Skin epidermis (tissue), 12 donors: ENCODE measurements at regions not wholly inside any gene's neighbourhood (a gene's known extent, or its start where the extent isn't known, plus 50 kb on each side); places are given as distances from the start of the nearest gene placed in this dataset.

Experiments
- H3K27ac ChIP-seq, 21 experiments: fragments of 200-600 bp; sonication (generic) in 11 of 21; one replicate each; pipeline ENCODE4 v1.5.0; 2020; ENCODE audit warnings: mild to moderate bottlenecking in 3 of 21, inconsistent platforms in 2 of 21, moderate library complexity in 2 of 21
- H3K4me3 ChIP-seq, 7 experiments: fragments of 200-600 bp; sonication (generic) in 2 of 7; one replicate each; pipeline ENCODE4 v1.5.0; 2020; ENCODE audit warnings: inconsistent platforms in 2 of 7, mild to moderate bottlenecking in 2 of 7, moderate library complexity in 1 of 7

DNA sequence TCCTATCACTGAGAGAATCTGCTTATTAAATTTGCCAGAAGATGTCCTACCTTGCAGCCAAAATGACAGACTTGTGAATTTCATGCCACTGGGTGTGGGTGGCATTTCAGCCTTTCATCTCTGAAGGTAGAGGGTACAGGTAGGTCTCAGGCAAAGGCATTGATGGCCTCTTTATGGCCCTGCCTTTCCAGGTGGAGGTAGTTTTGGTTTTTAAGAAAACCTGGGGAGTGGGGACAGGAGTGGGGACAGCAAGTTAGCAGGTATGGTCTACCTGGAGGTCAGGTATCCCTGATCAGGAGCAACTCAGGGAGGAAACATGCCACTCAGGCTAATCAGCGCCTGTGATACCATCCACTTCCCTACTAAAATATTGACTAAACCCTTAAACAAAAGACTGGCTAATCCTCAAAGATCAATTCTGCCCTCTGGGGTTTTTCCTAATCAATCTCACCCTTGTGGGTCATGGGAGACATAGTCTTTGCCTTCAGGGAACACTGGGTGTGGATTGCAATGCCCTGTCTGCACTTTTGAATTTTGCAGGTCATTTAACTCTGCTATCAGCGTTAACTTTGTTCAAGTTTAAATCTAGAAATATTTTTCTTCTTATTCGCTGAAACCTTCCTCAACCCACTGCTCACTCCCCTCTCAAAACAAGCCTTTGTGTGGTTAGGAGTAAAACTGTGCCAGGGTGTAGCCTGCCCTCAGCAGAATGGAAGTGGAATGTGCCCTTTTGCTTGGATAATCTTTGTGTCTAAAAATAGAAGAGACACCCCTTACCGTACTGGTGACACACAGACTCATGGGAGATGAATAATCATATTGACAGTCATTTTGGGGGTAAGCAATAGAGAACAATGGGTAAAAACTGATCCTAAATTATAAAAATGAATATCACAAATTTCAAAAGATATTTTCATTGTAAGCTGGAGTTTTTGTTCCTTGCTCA lies 233.7 kb downstream of the COG6 start:
- peak overlapping the region in 2 of 21 experiments; percentile 35 to 50 for H3K27ac ChIP-seq
- H3K4me3 ChIP-seq = no peak overlapping the region

DNA sequence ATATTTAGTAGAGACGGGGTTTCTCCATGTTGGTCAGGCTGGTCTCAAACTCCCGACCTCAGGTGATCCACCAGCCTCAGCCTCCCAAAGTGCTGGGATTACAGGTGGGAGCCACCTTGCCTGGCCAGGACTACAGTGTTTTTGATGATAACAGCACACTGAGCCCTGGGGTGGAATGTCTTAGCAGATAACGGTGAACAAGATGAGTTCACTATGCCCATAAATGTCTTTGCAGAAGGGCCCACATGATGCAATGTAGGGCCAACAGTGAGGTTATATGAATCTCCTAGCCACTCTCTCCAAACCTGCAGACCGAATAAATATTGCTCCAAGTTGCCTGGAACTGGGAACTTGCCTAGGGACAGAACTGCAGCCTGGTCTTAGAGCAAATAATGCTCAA lies 235.1 kb downstream of the COG6 start:
- H3K4me3 ChIP-seq = no peak overlapping the region
- no peak overlapping the region for H3K27ac ChIP-seq

DNA sequence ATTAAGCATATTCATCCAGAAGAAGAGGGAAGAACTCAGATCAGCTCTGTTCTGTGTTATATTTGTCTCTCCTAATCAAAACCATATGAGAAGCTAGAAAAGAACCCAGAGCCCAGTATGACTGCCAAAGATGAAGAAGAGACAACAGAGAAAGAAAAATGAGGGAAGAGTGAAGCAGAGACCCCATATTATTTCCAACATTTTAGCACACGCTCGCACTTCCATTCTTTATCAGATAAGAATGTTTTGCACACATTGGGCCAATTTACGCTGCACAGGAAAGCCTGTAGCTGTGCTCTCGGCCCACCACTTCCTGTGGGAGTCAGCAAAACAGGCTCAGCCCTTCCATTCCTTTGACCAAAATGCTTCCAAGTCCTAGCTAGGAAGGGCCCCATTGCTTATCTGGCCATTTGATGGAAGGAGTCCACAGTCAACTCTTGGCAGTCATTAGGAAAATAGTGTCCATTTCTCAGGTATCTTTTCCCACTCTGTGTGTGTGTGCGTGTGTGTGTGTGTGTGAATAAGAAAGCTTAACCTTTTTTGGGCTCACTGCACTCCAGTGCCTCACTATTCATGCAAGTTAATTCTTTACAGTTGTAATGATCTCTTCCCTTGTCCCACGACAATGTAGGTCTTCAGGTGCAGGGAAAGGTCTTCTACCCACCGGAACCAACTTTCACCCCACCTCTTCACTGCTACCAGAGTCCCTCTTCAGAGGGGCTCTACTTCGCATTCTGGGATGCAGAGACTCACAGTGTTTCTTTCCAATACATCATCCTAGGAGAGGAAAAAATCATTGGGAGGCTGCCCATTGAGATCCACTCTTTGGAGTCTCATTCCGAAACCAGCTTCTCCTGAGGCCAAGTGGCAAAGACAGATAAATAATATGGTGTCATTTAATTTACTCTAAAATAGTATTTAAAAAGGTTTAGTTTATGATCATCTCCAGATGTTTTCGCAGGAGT lies 237.5 kb downstream of the COG6 start:
- H3K4me3 ChIP-seq = no peak overlapping the region
- peak overlapping the region in 4 of 21 experiments; percentile 0 to 41 (median 2) for H3K27ac ChIP-seq

DNA sequence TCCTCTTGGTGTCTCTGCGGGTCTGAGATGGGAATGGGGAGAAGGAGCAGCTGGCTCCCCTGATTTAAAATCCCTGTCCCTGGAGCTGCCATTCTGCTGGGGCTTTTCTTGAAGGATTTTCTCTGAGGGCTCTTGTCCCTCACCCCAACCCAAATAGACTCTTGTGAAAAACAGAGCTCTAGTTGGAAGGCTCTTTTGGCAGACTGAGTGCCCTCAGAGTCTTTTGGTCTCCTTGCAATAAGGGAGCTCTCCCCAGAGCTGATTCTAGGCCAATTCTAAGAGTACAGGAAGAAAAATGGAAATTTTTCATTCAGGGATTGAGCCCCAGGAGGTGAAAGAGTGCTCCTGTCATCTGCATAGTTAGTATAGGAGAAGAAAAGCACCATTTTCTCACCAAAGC lies 238.3 kb downstream of the COG6 start:
- no peak overlapping the region for H3K4me3 ChIP-seq
- H3K27ac ChIP-seq = no peak overlapping the region

DNA sequence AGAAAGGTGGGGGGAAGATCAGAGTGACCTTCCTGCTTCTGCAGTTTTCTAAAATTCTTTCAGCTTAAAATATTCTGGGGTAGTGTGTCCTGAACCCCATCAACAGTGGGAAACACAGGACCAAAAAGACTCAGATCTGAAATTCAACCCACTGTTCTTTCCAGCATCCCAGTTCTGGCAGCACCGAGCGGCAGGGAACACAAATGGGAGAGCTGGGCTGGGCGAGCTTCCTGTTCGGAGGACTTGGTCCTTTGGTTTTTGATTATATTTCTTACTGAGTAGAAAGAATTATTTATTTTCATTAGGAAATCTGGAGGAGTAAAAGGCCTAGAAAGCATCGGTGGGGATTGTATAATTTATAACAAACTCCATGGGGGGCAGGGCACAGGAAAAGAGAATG lies 239.1 kb downstream of the COG6 start:
- H3K4me3 ChIP-seq = no peak overlapping the region
- no peak overlapping the region for H3K27ac ChIP-seq

DNA sequence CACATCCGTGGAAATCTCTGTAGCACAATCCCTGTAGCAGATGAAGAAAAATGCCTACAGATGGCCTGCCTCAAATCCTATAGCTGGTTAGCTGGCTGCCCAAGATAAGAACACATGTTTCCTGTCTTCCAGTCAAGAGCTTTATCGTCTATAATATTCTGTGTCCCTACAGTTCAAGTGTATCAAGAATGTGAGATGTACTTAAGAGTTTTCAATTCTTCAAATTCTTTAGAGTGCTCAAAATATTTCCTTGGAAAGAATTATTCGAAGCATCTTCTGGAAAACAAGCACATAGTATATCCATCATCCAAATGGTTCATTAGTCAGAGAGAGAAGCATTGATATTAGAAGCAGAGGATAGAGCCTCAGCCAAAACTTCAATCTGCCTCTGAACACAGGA lies 239.8 kb downstream of the COG6 start:
- H3K4me3 ChIP-seq = no peak overlapping the region
- H3K27ac ChIP-seq = no peak overlapping the region

DNA sequence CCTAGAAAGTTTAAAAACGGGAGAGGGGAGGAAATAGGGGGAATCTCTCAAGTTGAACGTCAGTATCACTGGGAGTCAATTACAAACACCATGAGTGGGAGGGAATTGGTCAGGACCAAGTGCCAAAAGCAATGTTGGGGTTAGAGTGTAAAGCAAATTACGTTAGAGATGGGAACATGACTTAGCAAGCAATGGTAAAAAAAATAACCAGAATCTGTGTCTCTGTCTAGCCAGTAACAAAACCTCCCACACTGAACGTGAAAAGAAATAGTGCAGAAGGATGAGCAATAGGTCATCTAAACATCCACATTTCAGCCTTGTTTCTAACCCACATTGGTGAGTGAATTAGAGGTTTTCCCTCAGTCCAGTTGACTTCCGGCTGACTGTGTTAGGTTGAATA lies 242.2 kb downstream of the COG6 start:
- Histone ChIP-seq H3K27ac (no peak overlapping the region), H3K4me3 (no peak overlapping the region)

DNA sequence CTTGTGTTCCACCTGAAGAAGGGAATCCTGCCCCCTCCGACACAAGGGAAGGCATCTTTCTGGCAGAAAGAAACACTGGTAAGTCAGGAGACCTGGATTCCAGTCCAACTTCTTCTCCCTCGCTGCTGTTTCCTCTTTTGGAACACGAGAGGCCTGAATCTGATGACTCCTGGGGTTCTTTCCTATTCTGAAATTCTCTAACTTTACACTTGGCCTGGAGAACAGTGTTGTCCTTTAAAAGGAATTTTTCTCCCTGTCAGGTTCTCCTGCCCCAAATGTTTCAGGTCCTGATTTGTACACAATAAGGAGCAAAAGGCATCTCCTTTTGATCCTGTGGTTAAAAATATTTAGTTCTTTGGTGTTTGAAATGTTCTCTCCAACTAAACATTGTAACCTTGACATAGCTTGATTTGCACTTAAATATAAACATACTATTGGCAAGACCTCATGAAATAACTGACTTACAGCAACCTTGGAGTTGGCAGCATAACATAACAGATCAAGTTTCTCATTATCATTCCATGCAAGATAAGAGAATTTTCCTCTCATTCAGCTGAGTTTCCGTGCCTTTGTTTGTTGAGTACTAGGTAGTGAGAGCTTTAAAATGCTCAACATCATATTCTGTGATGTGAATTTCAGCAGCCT lies 244.8 kb downstream of the COG6 start:
- Histone ChIP-seq H3K4me3 (no peak overlapping the region), H3K27ac (no peak overlapping the region)

DNA sequence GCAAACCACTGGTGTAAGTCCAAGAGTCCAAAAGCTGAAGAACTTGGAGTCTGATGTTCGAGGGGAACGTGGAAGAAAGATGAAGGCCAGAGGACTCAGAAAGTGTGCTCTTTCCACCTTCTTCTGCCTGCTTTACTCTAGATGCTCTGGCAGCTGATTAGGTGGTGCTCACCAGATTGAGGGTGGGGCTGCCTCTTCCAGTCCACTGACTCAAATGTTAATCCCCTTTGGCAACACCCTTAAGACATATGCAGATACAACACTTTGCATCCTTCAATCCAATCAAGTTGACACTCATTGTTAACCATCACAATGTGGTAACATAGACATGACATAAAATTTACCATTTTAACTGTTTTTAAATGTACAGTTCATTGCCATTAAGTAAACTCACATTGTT lies 249.5 kb downstream of the COG6 start:
- no peak overlapping the region for H3K4me3 ChIP-seq
- H3K27ac ChIP-seq = no peak overlapping the region

DNA sequence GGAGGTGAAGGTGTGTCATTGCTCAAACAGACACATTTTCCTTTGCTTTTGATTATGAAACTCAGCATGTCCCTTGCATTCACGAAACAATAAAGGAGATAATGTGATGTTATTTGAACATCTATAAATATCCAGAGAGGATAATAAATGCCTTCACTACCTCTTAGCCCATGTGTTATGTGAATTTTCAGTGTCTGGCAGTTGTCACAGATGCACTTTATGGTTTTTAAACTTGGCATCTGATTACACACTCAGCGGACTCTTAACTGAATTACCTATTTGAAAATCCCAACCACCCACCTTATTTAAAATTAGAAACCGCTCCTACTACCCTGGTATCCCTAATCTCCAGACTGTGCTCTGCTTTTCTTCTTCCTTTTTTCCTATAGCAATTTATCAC lies 254.2 kb downstream of the COG6 start:
- no peak overlapping the region for H3K27ac ChIP-seq
- H3K4me3 ChIP-seq = no peak overlapping the region

DNA sequence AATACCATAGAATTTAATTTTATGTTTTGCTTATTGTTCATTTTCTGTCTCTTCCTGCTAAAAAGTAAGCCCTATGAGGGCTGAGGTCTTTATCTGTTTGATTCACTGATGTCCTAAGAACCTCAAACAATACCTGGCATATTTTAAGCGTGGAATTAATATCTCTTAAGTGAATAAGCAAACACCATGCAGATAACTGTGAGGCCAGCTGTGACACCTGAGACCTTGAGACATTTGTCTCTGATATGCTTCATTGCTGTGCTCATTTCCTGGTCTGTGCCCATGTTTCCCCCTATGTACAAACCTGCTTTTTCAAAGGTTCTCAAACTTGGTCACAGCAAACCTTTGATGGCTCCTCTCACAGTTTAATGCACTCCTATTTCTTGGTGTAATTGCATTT lies 254.6 kb downstream of the COG6 start:
- H3K27ac ChIP-seq = no peak overlapping the region
- no peak overlapping the region for H3K4me3 ChIP-seq

DNA sequence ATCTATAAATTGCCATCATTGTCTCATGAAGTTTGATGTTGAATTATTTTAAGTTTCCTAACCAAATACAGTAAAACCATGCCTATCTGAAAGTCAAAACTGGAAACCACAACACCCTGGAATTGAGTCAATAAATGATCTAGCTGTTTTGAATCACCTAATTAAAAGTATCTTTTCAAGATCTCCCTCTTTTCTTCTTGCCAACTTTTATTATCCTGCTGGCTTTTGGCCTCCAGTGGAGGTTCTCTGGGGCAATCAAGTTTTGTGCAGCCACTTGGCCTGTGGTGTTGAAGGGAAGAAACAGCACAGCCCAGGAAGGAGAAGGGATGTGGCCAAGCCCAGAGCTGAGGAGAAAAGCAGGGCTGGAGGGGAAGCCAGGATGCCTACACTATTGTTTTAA lies 255.4 kb downstream of the COG6 start:
- no peak overlapping the region for H3K4me3 ChIP-seq
- H3K27ac ChIP-seq = no peak overlapping the region

DNA sequence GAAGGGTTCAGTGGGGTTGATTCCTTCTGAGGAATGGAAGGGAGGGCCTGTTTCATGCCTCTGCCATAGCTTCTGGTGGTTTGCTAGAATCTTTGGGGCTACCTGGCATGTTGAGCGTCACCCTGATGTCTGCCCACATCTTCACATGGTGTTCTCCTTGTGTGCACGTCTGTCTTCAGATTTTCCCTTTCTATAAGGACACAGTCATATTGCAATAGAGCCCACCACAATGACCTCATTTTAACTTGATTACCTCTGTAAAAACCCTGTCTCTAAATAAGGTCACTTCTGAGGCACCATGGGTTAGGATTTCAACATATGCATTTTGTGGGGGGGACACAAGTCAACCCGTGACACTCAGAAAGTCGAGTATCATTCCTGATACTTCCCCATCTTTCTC lies 257.9 kb downstream of the COG6 start:
- peak overlapping the region in 1 of 21 experiments; percentile 5 for H3K27ac ChIP-seq
- no peak overlapping the region for H3K4me3 ChIP-seq

DNA sequence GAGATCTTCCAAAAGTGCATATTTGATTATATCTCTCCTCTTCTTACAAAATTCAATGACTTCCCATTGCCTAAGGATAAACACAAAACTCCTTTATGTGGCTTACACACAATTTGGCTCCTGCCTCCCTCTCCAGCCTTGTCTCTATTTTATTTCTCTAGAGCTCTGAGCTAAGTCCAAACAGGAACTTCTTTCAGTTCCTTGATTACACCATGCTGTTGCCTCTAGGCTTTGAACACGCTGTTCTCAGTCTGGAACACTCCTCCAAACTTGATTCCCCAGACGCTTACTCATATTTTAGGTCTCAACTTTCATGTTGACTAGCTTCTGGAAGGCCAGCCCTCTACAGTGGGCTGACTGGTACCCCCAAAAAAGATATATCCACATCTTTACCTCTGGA lies 258.5 kb downstream of the COG6 start:
- Histone ChIP-seq H3K27ac (peak overlapping the region in 5 of 21 experiments; percentile 9 to 68 (median 43)), H3K4me3 (no peak overlapping the region)

DNA sequence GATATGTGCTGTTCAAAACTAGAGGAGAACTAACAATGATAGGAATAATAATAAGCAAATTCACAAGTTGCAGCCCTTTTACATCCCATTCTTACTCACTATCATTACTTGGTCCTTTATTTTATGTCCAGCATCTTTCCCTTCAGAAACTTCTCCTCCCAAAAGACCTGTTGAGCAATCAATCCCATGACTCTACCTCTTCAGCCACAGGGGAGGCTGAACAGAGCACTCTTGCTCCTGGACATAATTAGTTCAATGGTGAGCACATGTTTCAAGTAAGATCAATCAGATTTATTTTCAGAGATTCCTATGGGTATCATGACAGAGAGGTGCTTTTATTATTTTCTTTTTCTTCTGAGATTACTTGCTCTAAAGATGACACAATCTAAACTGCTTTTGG lies 260.0 kb downstream of the COG6 start:
- Histone ChIP-seq H3K27ac (peak overlapping the region in 1 of 21 experiments; percentile 49), H3K4me3 (no peak overlapping the region)

DNA sequence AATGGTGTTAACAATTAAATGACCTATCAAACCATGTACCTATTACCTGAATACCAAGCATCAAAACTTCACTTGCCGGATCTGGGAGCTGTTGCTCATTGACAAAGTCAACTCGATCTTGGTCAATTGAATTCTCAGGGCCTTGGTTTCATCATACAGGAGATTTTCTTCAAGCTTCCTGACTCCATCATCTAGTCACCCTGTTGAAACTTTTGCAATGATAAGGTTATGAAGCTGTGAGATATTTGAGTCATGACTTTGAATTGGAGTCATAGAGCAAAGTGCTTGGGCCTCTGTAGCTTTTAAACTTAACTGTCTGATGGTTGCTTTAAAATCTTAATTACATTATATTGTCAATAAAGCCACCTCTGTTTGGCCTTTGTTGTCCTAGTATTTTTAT lies 260.9 kb downstream of the COG6 start:
- H3K4me3 ChIP-seq = no peak overlapping the region
- peak overlapping the region in 1 of 21 experiments; percentile 49 for H3K27ac ChIP-seq

DNA sequence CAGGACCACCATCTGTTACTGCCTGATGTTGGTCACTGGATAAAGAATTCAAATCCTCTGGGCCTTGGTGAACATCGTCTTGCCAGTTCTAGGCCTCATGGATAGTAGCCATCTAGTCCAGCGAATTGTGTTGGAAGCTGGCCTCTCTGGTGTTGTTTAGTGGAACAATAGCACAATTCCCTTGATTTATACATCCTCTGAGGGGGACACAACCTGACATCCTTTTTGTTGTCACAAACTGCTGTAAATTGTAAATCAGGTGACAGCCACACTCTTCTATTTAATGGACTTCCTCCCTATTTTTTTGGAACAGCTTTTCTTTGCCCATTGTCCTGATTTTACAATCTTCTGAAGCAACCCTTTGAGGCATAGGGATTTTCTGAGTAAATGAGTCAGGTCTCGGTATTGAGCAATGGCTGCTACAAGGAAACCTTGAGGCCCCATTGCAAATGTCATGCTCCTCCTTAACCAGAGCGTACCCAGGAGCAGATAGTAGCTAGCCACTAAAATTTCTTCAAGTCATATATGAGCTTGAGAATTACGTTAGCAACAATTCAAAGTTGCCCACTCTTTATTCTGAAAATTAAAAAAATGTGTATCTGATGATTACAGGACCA lies 263.3 kb downstream of the COG6 start:
- Histone ChIP-seq H3K27ac (no peak overlapping the region), H3K4me3 (no peak overlapping the region)

DNA sequence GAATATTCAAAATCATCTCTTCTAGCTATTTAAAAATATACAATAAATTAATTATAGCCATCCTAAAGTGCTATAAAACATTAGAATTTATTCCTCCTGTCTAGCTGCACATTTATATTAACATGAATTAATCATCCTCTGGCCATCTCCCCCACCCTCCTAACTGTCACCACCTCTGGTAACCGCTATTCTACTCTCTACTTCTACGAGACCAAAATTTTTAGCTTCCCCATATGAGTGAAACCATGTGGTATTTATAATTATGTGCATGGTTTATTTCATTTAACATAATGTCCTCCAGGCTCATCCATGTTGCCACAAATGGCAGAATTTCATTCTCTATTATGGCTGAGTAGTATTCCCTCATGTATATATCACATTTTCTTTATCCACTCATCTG lies 265.2 kb downstream of the COG6 start:
- Histone ChIP-seq H3K27ac (no peak overlapping the region), H3K4me3 (no peak overlapping the region)

DNA sequence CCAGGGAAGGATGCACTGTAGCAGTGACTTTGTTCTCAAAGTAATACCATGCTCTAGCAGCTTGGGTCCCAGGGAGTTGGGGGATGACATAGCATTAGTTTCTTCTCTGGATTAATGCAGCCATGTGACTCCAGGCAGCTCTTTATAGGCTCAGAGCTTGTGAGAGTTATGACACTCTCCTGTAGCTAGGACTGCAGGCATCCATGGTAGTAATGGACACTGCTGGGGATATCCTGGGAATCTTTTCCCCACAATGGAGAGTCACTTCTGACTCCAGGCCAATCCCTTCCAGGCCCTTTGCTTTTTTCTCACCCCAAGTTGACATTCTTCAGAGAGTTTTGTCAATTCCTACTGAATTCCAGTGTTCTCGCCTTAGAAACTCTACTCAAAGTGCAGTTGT lies 270.9 kb downstream of the COG6 start:
- Histone ChIP-seq H3K27ac (no peak overlapping the region), H3K4me3 (no peak overlapping the region)

DNA sequence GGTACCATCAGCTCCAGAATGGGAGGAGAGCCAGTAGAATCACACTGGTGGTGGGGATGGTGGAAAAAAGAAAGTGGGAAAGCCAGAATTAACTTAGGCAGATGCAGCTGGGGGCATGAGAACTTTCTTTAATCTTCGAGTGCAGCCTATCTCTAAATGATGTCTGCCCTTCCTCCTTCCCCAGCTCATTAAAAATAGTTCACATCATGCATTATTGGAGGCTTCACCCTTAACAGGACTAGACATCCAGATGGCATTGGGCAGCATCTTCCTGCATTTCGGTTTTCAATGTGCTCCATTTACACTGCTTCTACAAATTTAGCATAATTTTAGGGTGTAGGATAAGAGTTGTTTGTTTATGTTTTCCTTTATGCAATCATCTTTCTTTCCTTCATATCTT lies 272.8 kb downstream of the COG6 start:
- Histone ChIP-seq H3K4me3 (no peak overlapping the region), H3K27ac (no peak overlapping the region)
